Keratinocyte (primary cell): ENCODE measurements at regions not wholly inside any gene's neighbourhood (a gene's known extent, or its start where the extent isn't known, plus 50 kb on each side); places are given as distances from the start of the nearest gene placed in this dataset.

Experiments
- DNase-seq: peaks from one replicate; pipeline ENCODE4 v3.0.0-alpha.2; 2011; ENCODE audit warnings: low read depth, missing footprints, low spot score
- FAIRE-seq: peaks from 2 replicates; lab custom pipeline; 2011; peaks lifted over from hg19 to GRCh38; lab: Jason Lieb, UNC
- H2AFZ ChIP-seq: 2 replicates; pipeline ENCODE4 v1.6.0; 2012; ENCODE audit warnings: low read length, control low read depth, inconsistent platforms; ENCODE audit not compliant: control insufficient read depth
- H3K27ac ChIP-seq: 2 replicates; pipeline ENCODE4 v1.5.1; 2011; ENCODE audit warnings: low read length; ENCODE audit not compliant: control insufficient read depth, insufficient read depth
- H3K27me3 ChIP-seq: 3 replicates; pipeline ENCODE4 v1.6.0; 2011; ENCODE audit warnings: low read length; ENCODE audit not compliant: control insufficient read depth, insufficient read depth; ENCODE audit errors: extremely low read depth
- H3K36me3 ChIP-seq, 2 experiments: 2 replicates in 1 of 2; 3 replicates in 1 of 2; pipeline ENCODE4 v1.5.1; 2011; ENCODE audit warnings: low read length in 2 of 2, mild to moderate bottlenecking in 1 of 2; ENCODE audit not compliant: control insufficient read depth in 2 of 2, insufficient read depth in 2 of 2; ENCODE audit errors: extremely low read depth in 1 of 2
- H3K4me1 ChIP-seq: 3 replicates; pipeline ENCODE4 v1.5.1; 2011; ENCODE audit warnings: low read length; ENCODE audit not compliant: control insufficient read depth, insufficient read depth; ENCODE audit errors: extremely low read depth
- H3K4me2 ChIP-seq: 3 replicates; pipeline ENCODE4 v1.6.0; 2011; ENCODE audit warnings: low read depth, low read length; ENCODE audit not compliant: control insufficient read depth, insufficient read depth; ENCODE audit errors: extremely low read depth
- H3K4me3 ChIP-seq, 3 experiments: fragments of 200-600 bp in 1 of 3; sonication (generic) in 1 of 3; 2 replicates in 2 of 3; 3 replicates in 1 of 3; pipeline ENCODE4 v1.5.1; 2011 to 2016; ENCODE audit warnings: low read length in 3 of 3, mild to moderate bottlenecking in 3 of 3, control low read depth in 2 of 3, inconsistent platforms in 1 of 3, low read depth in 1 of 3, mixed read lengths in 1 of 3, mixed run types in 1 of 3, moderate library complexity in 1 of 3; ENCODE audit not compliant: control insufficient read depth in 2 of 3, insufficient read depth in 2 of 3; ENCODE audit errors: extremely low read depth in 1 of 3
- H3K79me2 ChIP-seq: 2 replicates; pipeline ENCODE4 v1.6.0; 2012; ENCODE audit warnings: low read length; ENCODE audit not compliant: control insufficient read depth, insufficient read depth
- H3K9ac ChIP-seq: 3 replicates; pipeline ENCODE4 v1.6.0; 2011; ENCODE audit warnings: low read length; ENCODE audit not compliant: control insufficient read depth, insufficient read depth; ENCODE audit errors: extremely low read depth
- H3K9me1 ChIP-seq: 3 replicates; pipeline ENCODE4 v1.6.0; 2011; ENCODE audit warnings: low read length; ENCODE audit not compliant: control insufficient read depth, insufficient read depth; ENCODE audit errors: extremely low read depth
- H3K9me3 ChIP-seq: 2 replicates; pipeline ENCODE4 v1.5.1; 2012; ENCODE audit warnings: low read depth, low read length; ENCODE audit not compliant: control insufficient read depth
- H4K20me1 ChIP-seq: 3 replicates; pipeline ENCODE4 v1.6.0; 2011; ENCODE audit warnings: low read length; ENCODE audit not compliant: control insufficient read depth, insufficient read depth; ENCODE audit errors: extremely low read depth
- CTCF ChIP-seq, 3 experiments: IDR thresholded peaks in 1 of 3; conservative IDR thresholded peaks in 1 of 3; optimal IDR thresholded peaks in 1 of 3; 2 replicates in 2 of 3; 3 replicates in 1 of 3; pipeline versions ENCODE3 to v1.5.1; 2011; ENCODE audit warnings: low read length in 3 of 3, mild to moderate bottlenecking in 3 of 3, moderate library complexity in 2 of 3, control low read depth in 1 of 3, inconsistent platforms in 1 of 3; ENCODE audit not compliant: insufficient read depth in 2 of 3; ENCODE audit errors: extremely low read depth in 1 of 3
- EZH2 ChIP-seq: IDR thresholded peaks from one replicate; pipeline ENCODE4 v1.6.1; 2012; ENCODE audit warnings: inconsistent platforms, mild to moderate bottlenecking, low read length, moderate library complexity
- dilution Hi-C: fragments of 300-500 bp; cut with MboI; formaldehyde crosslinking; loops from one replicate; pipeline ENCODE4 v1.7.0; 2020; ENCODE audit warnings: low sequenced_read_pairs; ENCODE audit not compliant: extremely low pct_ligation_motif_present

- FAIRE-seq, result no peak
- H3K27me3 ChIP-seq, result no peaks in the 10 kb centered on the region
- no peaks in the 10 kb centered on the region for H3K36me3 ChIP-seq
- H3K9ac ChIP-seq, result no peak overlapping the region
- H3K4me3 ChIP-seq, result no peak overlapping the region
- no peak overlapping the region for H3K4me2 ChIP-seq
- H3K27ac ChIP-seq, result no peak overlapping the region
- no peaks in the 10 kb centered on the region for H4K20me1 ChIP-seq
- TF ChIP-seq EZH2 (no peak), CTCF (optimal IDR thresholded peaks at IDR 0.05 in 1 of 3, IDR thresholded peaks at IDR 0.05 in 1 of 3, conservative IDR thresholded peaks at IDR 0.05 in 1 of 3; ENCODE audit: extremely low read depth in 1 of 3, insufficient read depth in 2 of 3, low read length in 3 of 3) (no peak)
- dilution Hi-C loops, result no loop called here
- no peaks in the 10 kb centered on the region for H3K9me3 ChIP-seq
- H3K79me2 ChIP-seq, result no peaks in the 10 kb centered on the region
- H3K4me1 ChIP-seq, result no peaks in the 10 kb centered on the region
- H3K9me1 ChIP-seq, result no peaks in the 10 kb centered on the region
- DNase-seq, result no peak
- H2AFZ ChIP-seq, result no peak overlapping the region
Observed at GRCh38 chr2:193749485-193749884, 1554.8 kb upstream of the TMEFF2 start.

GRCh38 chr2:193743089-193743488 lies 1548.4 kb upstream of the TMEFF2 start:
- FAIRE-seq (no peak), DNase-seq (no peak)
- dilution Hi-C loops, result no loop called here
- H3K9ac ChIP-seq, result no peak overlapping the region
- H2AFZ ChIP-seq, result no peak overlapping the region
- H3K27me3 ChIP-seq, result no peaks in the 10 kb centered on the region
- H3K9me1 ChIP-seq, result no peaks in the 10 kb centered on the region
- H3K27ac ChIP-seq, result no peak overlapping the region
- no peak overlapping the region for H3K4me3 ChIP-seq
- H4K20me1 ChIP-seq, result no peaks in the 10 kb centered on the region
- H3K9me3 ChIP-seq, result no peaks in the 10 kb centered on the region
- H3K36me3 ChIP-seq, result no peaks in the 10 kb centered on the region
- TF ChIP-seq CTCF (optimal IDR thresholded peaks at IDR 0.05 in 1 of 3, IDR thresholded peaks at IDR 0.05 in 1 of 3, conservative IDR thresholded peaks at IDR 0.05 in 1 of 3; ENCODE audit: extremely low read depth in 1 of 3, insufficient read depth in 2 of 3, low read length in 3 of 3) (no peak), EZH2 (no peak)
- H3K4me2 ChIP-seq, result no peak overlapping the region
- no peaks in the 10 kb centered on the region for H3K79me2 ChIP-seq
- no peaks in the 10 kb centered on the region for H3K4me1 ChIP-seq
